ENCODE measurements at regions not wholly inside any gene's neighbourhood (a gene's known extent, or its start where the extent isn't known, plus 50 kb on each side); places are given as distances from the start of the nearest gene placed in this dataset.

DNA sequence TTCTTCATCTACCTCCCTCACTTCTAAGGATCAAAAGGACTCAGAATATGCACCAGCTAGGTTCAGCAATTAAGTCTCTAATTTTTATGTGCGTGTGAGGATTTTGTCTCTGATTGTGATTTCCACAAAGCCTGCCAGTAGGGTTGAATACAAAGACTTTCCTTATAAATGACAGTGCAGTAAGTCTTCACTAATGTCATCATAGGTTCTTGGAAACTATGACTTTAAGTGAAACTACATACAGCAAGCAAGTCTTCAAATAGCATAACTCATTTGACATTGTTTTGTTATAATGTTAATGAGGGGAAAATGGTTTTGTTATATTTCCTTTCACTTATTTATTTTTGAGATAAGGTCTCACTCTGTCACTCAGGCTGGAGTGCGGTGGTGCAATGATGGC, 526.3 kb upstream of the DCC start:
- Mint-ChIP-seq H3K4me3 (no peak overlapping the region), H3K4me1 (no peaks in the 10 kb centered on the region), H3K27me3 (ENCODE audit: insufficient read depth, low read depth) (no peaks in the 10 kb centered on the region), H3K27ac (no peak overlapping the region), H3K9me3 (no peaks in the 10 kb centered on the region), H3K36me3 (no peaks in the 10 kb centered on the region)
- Histone ChIP-seq H4K20me1 (ENCODE audit: low read depth) (no peaks in the 10 kb centered on the region), H3K9me3 (ENCODE audit: low read depth) (no peaks in the 10 kb centered on the region), H3F3A (ENCODE audit: low read depth) (no peaks in the 10 kb centered on the region), H3K27me3 (no peaks in the 10 kb centered on the region), H3K36me3 (no peaks in the 10 kb centered on the region), H3K4me3 (no peak overlapping the region), H3K4me2 (no peak overlapping the region), H3K4me1 (no peaks in the 10 kb centered on the region), H2AFZ (replicated peaks) (no peak overlapping the region), H3K27ac (no peak overlapping the region), H3K79me2 (ENCODE audit: low read depth) (no peaks in the 10 kb centered on the region), H3K9ac (no peak overlapping the region)
- TF ChIP-seq, protein P1, sequence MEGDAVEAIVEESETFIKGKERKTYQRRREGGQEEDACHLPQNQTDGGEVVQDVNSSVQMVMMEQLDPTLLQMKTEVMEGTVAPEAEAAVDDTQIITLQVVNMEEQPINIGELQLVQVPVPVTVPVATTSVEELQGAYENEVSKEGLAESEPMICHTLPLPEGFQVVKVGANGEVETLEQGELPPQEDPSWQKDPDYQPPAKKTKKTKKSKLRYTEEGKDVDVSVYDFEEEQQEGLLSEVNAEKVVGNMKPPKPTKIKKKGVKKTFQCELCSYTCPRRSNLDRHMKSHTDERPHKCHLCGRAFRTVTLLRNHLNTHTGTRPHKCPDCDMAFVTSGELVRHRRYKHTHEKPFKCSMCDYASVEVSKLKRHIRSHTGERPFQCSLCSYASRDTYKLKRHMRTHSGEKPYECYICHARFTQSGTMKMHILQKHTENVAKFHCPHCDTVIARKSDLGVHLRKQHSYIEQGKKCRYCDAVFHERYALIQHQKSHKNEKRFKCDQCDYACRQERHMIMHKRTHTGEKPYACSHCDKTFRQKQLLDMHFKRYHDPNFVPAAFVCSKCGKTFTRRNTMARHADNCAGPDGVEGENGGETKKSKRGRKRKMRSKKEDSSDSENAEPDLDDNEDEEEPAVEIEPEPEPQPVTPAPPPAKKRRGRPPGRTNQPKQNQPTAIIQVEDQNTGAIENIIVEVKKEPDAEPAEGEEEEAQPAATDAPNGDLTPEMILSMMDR (IDR thresholded peaks at IDR 0.05) = no peak
- TF ChIP-seq EZH2phosphoT487 (IDR thresholded peaks at IDR 0.05) (no peak), EZH2 (IDR thresholded peaks at IDR 0.05) (no peak)
- no peak for DNase-seq (ENCODE audit: low spot score)

GRCh38 chr18:51821610-51822009, 518.4 kb upstream of the DCC start:
- Mint-ChIP-seq H3K36me3 (no peaks in the 10 kb centered on the region), H3K4me1 (no peaks in the 10 kb centered on the region), H3K27me3 (ENCODE audit: insufficient read depth, low read depth) (no peaks in the 10 kb centered on the region), H3K27ac (no peak overlapping the region), H3K9me3 (no peaks in the 10 kb centered on the region), H3K4me3 (no peak overlapping the region)
- H3K4me2 ChIP-seq = no peak overlapping the region
- DNase-seq (ENCODE audit: low spot score) = no peak
- H3K4me1 ChIP-seq = no peaks in the 10 kb centered on the region
- no peaks in the 10 kb centered on the region for H3K27me3 ChIP-seq
- no peak overlapping the region for H2AFZ ChIP-seq (replicated peaks)
- no peak for TF ChIP-seq EZH2phosphoT487 (IDR thresholded peaks at IDR 0.05)
- TF ChIP-seq, protein P1 (IDR thresholded peaks at IDR 0.05) = no peak
- no peak for TF ChIP-seq EZH2 (IDR thresholded peaks at IDR 0.05)
- no peak overlapping the region for H3K27ac ChIP-seq
- H4K20me1 ChIP-seq (ENCODE audit: low read depth) = no peaks in the 10 kb centered on the region
- H3F3A ChIP-seq (ENCODE audit: low read depth) = no peaks in the 10 kb centered on the region
- no peaks in the 10 kb centered on the region for H3K9me3 ChIP-seq (ENCODE audit: low read depth)
- H3K36me3 ChIP-seq = no peaks in the 10 kb centered on the region
- no peaks in the 10 kb centered on the region for H3K79me2 ChIP-seq (ENCODE audit: low read depth)
- H3K4me3 ChIP-seq = no peak overlapping the region
- no peak overlapping the region for H3K9ac ChIP-seq

GRCh38 chr18:51824746-51825145, 515.3 kb upstream of the DCC start:
- H3K27ac Mint-ChIP-seq = no peak overlapping the region
- H3K4me3 Mint-ChIP-seq = no peak overlapping the region
- H2AFZ ChIP-seq (replicated peaks) = no peak overlapping the region
- no peak overlapping the region for H3K4me2 ChIP-seq
- no peak for DNase-seq (ENCODE audit: low spot score)
- no peaks in the 10 kb centered on the region for H3K9me3 ChIP-seq (ENCODE audit: low read depth)
- peaks cover 7% of the 10 kb centered on the region for H3K9me3 Mint-ChIP-seq
- H3K9ac ChIP-seq = no peak overlapping the region
- H3K4me3 ChIP-seq = no peak overlapping the region
- no peak overlapping the region for H3K27ac ChIP-seq
- TF ChIP-seq EZH2phosphoT487 (IDR thresholded peaks at IDR 0.05) = no peak
- TF ChIP-seq, protein P1 (IDR thresholded peaks at IDR 0.05) = no peak
- no peak for TF ChIP-seq EZH2 (IDR thresholded peaks at IDR 0.05)
- H3K36me3 Mint-ChIP-seq = no peaks in the 10 kb centered on the region
- no peaks in the 10 kb centered on the region for H3K27me3 Mint-ChIP-seq (ENCODE audit: insufficient read depth, low read depth)
- H3F3A ChIP-seq (ENCODE audit: low read depth) = no peaks in the 10 kb centered on the region
- no peaks in the 10 kb centered on the region for H3K36me3 ChIP-seq
- no peaks in the 10 kb centered on the region for H3K4me1 Mint-ChIP-seq
- no peaks in the 10 kb centered on the region for H4K20me1 ChIP-seq (ENCODE audit: low read depth)
- H3K27me3 ChIP-seq = no peaks in the 10 kb centered on the region
- no peaks in the 10 kb centered on the region for H3K4me1 ChIP-seq
- H3K79me2 ChIP-seq (ENCODE audit: low read depth) = no peaks in the 10 kb centered on the region

Data from neural progenitor cell (in vitro differentiated cells).